ENCODE measurements at regions not wholly inside any gene's neighbourhood (a gene's known extent, or its start where the extent isn't known, plus 50 kb on each side); places are given as distances from the start of the nearest gene placed in this dataset.

GRCh38 chr15:73803806-73804205 lies 50.7 kb upstream of the INSYN1 start:
- DNase-seq, result no peak

DNA sequence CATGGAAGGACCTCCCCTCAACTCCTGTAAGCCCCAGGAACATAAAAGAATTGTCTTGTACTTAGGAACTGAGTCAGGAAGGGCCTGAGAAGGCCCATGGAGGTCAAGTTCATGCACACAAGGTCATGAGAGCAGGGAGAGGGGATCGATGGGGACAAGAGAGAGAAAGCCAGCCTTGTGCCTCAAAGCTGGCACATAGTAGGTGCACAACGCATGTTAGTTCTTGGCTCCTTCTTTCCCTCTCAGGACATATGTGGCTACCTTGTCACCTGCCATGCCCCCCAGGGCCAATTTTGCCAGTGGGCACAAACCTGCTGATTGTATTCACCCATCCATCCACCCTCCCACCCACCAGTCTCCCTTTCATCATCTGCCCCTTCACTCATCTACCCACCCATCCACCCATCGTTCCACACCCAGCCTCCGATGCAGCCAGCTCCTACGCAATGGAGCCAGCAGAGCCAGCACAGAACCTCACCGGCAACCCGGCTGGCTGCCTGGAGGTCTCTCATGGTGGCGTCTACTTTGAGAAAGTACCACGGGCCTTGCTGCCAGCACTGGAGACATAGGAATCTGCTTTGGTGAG lies 52.4 kb upstream of the INSYN1 start:
- no peak for DNase-seq

DNA sequence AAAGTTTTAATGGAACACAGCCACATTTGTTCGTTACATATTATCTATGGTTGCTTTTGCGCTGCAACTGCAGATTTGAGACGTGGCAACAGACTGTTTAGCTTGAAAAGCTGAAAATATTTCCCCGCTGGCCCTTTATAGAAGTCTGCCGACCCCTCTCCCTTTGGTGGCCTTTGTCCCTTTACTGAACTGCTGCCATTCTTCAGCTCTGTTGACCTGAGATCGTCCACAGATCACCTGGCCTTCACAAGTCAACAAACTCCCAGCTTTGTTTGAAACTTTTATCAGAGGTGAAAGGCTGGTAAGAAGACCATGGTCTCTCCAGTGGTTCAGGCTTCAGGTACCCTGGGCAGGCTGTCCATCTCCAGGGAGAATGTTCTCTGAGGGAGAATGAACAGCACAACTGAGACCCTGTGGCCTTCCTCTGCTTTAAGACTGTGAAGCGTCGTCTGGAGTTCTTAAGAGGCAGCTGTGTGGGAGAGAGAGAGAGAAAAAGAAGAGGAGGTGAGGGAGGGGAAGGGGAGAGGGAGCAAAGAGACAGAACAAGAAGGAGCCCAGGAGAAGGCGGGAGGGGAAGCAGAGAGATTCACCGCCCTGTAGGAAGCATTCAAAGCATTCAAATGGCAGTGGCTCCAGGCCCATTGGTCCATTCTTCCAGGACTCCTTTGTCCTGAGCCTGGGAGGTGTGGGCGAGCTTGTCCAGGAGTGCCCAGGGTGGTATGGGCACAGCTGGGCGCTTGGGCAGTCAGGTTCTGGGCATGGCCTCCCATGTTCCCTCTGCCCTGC lies 53.7 kb upstream of the INSYN1 start:
- no peak for DNase-seq

DNA sequence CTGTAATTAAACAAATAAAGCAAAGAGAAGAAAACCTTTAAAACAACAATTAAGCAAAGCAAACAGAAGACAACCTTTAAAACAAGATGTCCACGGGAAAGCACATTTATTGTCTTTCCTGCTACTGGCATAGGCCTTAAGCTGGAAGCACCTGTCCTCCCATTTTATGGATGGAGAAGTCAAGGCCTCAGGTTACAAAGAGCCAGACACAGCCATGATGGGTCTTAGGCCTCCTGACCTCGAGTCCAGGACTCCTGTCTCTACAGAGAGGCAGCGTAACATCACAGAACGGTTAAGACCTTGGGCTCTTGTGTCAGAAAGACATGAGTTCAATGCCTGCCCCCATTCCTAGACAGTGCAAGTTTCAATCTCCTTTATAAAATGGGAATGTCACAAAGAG lies 54.7 kb upstream of the INSYN1 start:
- DNase-seq, result no peak

- peak; percentile 56 for DNase-seq
These were observed 56.8 kb upstream of the INSYN1 start for GRCh38 chr15:73809728-73810501.

DNA sequence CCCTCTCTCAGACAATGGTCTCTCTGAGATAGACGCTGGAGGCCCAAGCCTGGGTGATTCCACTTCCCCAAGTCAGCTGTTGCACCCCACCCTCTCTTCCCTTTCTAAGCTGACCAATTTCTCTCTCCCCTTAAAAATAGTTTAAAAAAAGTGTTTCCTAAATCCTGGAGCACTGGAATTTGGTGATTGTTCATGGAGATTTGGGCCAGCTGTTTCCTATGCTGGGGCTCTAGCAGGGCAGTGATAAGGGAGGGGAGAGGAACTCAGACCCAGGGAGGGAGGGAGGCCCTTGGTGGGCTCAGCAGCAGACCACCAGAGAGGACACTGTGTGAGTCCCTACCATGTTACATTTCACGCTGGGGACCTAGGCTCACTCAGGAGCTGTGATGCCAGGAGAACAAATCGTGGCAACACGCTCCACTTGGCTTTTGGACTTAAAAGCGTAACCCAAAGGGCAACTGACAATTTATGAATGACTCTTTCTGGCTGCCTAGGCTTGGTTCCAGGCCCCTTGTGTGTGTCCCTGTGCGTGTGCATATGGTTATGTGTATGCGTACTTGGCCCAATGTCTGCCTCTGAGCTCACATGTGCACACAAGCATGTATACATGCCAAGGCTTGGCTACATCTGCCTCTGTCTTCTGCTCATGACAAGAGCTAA lies 59.8 kb upstream of the INSYN1 start:
- no peak for DNase-seq

DNA sequence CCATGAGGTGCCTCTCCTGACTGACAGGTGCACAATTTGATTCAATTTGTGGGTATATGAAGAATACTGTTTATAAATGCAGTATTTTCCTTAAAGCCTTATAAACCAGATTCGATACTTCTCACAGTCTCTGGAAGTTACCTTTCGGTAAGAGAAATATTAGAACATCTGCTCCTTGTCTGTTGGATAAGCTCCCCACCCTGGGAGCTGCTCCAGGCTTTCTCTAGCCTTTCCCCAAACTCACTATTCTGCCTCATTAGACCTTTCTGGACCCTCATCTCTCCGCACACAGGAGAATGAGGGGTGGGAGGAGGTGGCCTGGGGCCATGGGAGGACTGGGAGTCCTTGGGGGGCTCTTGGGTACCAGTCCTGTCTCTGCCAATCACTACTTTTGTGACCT lies 59.8 kb upstream of the TBC1D21 start:
- DNase-seq, result no peak

DNA sequence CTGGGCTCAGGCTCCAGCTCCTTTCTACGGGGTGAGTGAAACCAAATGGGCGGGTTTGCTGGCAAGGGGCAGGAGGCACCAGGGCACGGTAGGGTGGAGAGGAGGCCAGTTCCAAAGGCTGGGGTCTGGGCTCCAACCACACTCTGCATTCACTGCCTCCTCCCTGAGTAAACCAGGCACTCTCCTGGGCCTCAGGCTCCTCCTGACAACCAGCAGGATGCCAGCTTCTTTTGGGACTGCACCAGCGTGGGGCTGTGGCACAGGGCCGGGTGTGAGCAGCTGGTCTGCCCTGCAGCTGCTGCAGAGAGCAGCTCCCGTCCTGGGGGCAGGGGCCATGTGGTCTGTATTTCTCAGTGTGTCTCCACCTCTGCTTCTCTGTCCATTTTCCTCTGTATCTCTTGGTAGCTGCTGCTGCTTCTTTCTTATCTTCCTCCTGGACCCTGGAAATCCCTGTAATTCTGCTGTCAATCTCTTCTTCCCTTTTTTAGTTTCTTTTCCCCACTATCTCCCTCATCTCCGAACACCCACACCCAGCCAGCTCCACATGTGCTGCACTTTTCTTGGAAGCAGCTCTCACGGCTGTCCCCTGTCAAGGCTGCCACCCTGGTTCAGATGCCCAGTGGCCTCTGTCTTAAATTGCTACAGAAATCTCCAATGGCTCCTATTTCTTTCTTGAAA lies 54.9 kb upstream of the TBC1D21 start:
- DNase-seq, result no peak

DNA sequence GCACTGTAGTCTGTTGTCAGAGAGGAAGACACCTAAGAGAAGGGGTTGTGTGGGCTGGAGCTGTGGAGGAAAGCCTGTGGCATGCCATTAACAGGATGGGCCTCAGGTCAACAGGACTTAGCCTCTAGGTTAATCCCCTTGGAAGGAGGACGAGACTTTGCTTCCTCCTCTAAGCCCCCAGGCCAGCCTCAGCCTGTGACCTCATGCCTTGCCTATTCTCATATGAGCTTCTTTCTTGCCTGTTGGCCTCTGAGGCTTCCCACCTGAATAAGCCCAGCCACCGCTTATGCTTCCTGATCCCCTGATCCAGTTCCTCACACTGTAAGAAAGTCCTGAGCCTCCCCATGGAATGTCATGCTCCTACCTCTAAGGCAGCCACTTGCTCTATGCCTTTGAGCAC lies 52.2 kb upstream of the TBC1D21 start:
- DNase-seq, result no peak

DNA sequence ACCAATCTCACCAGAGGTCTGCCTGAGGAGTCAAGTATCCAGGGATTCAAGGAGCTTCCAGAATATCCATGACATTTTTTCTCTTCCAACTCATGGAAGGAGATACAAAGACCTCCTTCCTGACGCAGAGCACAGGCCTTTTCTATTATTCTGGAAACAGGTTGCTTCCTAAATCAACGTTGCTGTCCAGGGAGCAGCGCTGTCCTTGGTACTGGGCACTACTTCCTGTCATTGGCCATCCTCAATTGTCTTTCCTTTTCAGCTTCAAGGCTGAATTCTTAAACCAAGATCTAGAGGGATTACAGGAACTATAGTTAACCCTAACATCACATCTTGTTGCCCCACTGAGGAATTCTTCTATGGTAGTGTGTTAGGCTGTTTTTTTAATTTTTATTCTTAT lies 50.4 kb upstream of the TBC1D21 start:
- DNase-seq, result no peak

All from occipital lobe (tissue), 1 donor.